Astrocyte of the cerebellum (primary cell): ENCODE measurements at regions not wholly inside any gene's neighbourhood (a gene's known extent, or its start where the extent isn't known, plus 50 kb on each side); places are given as distances from the start of the nearest gene placed in this dataset.
A peak's percentile ranks its signal among the peaks of the same experiment; 100 is the strongest.
"Not testable (repeated sequence)": the region's sequence is repeated elsewhere in the genome, so short reads cannot be mapped to it uniquely, and the experiment has no call there.

ENCODE experiments used
- DNase-seq: peaks from one replicate; pipeline ENCODE4 v3.0.0-alpha.2; 2011; ENCODE audit warnings: low read depth
- H3K4me3 ChIP-seq: 2 replicates; pipeline ENCODE4 v1.5.1; 2011; ENCODE audit warnings: mild to moderate bottlenecking, low read depth, low read length, moderate library complexity
- CTCF ChIP-seq: IDR thresholded peaks from 2 replicates; pipeline ENCODE4 v1.5.1; 2012; ENCODE audit warnings: low read length, low read depth, moderate library complexity, mild to moderate bottlenecking; ENCODE audit errors: missing control alignments
- in situ Hi-C: cut with HindIII; loops from 2 replicates; pipeline ENCODE4 v1.10.0; 2017; ENCODE audit warnings: low sequenced_read_pairs

- TF ChIP-seq CTCF, result no peak
- no peak for DNase-seq
- no peak overlapping the region for H3K4me3 ChIP-seq
- in situ Hi-C loops, result no loop called here
Observed at GRCh38 chr3:56927855-56928254, 126.1 kb upstream of the ARHGEF3 start.

GRCh38 chr3:56926947-56927282 is 125.2 kb upstream of the ARHGEF3 start:
- no peak for TF ChIP-seq CTCF
- no peak overlapping the region for H3K4me3 ChIP-seq
- DNase-seq, result no peak
- in situ Hi-C loops, result no loop called here

- no peak overlapping the region for H3K4me3 ChIP-seq
- DNase-seq, result peak; percentile 59
- in situ Hi-C loops, result no loop called here
- TF ChIP-seq CTCF, result peak; percentile 26
Observed at GRCh38 chr3:56926243-56926946, 124.6 kb upstream of the ARHGEF3 start.

GRCh38 chr3:56924700-56925099 is 123.0 kb upstream of the ARHGEF3 start:
- H3K4me3 ChIP-seq, DNase-seq, in situ Hi-C loops: not testable (repeated sequence)

- no peak overlapping the region for H3K4me3 ChIP-seq
- no peak for DNase-seq
- no peak for TF ChIP-seq CTCF
- in situ Hi-C loops, result no loop called here
Observed at GRCh38 chr3:56923526-56924224, 121.9 kb upstream of the ARHGEF3 start.

GRCh38 chr3:56921573-56922453 is 120.1 kb upstream of the ARHGEF3 start:
- no peak overlapping the region for H3K4me3 ChIP-seq
- in situ Hi-C loops, result no loop called here
- TF ChIP-seq CTCF, result no peak
- no peak for DNase-seq

- in situ Hi-C loops, result no loop called here
Observed at GRCh38 chr3:56919797-56920195, 118.0 kb upstream of the ARHGEF3 start.

More at GRCh38 chr3:56919797-56920195, 118.0 kb upstream of the ARHGEF3 start:
- no peak overlapping the region for H3K4me3 ChIP-seq
- TF ChIP-seq CTCF, result no peak
- no peak for DNase-seq
